HG03439 (cell line): ENCODE measurements at regions not wholly inside any gene's neighbourhood (a gene's known extent, or its start where the extent isn't known, plus 50 kb on each side); places are given as distances from the start of the nearest gene placed in this dataset.

Source experiments
- ATAC-seq: cut with Tn5 transposase; IDR thresholded peaks from one replicate; pipeline ENCODE4 v1.9.1; 2021; ENCODE audit warnings: mild to moderate bottlenecking, moderate library complexity; ENCODE audit not compliant: unreplicated experiment

- ATAC-seq, result no peak
Observed at GRCh38 chr12:47025349-47025748, 54.1 kb upstream of the PCED1B start.

- no peak for ATAC-seq
Observed at GRCh38 chr12:47025798-47026197, 53.6 kb upstream of the PCED1B start.

- no peak for ATAC-seq
Observed at GRCh38 chr12:47026291-47026690, 53.1 kb upstream of the PCED1B start.
